Activated naive CD8-positive, alpha-beta T cell treated with anti-CD3 and anti-CD28 coated beads, Interleukin-2, amount 50 U/mL, for 24 hours (primary cell): ENCODE measurements at regions not wholly inside any gene's neighbourhood (a gene's known extent, or its start where the extent isn't known, plus 50 kb on each side); places are given as distances from the start of the nearest gene placed in this dataset.
"Not testable (repeated sequence)": the region's sequence is repeated elsewhere in the genome, so short reads cannot be mapped to it uniquely, and the experiment has no call there.

ENCODE experiments used
- ATAC-seq: fragments of 150-1000 bp; cut with Tn5 transposase; one replicate; pipeline ENCODE4 v1.10.0; 2021
- DNase-seq: peaks from one replicate; pipeline ENCODE4 v3.0.0; 2021
- H3K27ac Mint-ChIP-seq: one replicate; pipeline ENCODE4 v1.8.0; 2021; ENCODE audit warnings: mild to moderate bottlenecking, mixed read lengths
- H3K27me3 Mint-ChIP-seq: one replicate; pipeline ENCODE4 v1.8.0; 2021; ENCODE audit warnings: mixed read lengths
- H3K36me3 Mint-ChIP-seq: one replicate; pipeline ENCODE4 v1.8.0; 2021; ENCODE audit warnings: low read depth, mixed read lengths
- H3K4me1 Mint-ChIP-seq: one replicate; pipeline ENCODE4 v1.8.0; 2021; ENCODE audit warnings: mixed read lengths
- H3K4me3 Mint-ChIP-seq: one replicate; pipeline ENCODE4 v1.8.0; 2021; ENCODE audit warnings: mild to moderate bottlenecking, moderate library complexity, mixed read lengths
- H3K9me3 Mint-ChIP-seq: one replicate; pipeline ENCODE4 v1.8.0; 2021; ENCODE audit warnings: mixed read lengths

DNA sequence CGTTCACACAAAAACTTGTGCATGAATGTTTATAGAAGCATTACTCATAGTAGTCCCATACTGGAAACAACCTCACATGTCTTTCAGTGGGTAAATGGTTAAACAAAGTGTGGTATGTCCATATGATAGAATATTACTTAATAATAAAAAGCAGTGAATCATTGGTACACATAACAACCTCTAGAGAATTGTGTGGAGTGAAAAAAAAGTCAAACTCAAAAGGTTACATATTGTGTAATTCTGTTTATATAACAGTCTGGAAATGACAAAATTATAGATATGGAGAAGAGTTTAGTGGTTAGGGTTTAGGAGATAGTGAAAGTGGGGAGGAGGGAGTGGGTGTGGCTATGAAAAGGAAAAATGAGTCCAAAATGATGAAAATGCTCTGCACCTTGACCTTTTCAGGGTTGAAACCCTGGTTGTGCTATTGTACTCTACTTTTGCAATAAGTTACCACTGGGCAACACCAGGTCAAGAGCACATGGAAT, 243.4 kb upstream of the DDI1 start:
- H3K27me3 Mint-ChIP-seq, result no peaks in the 10 kb centered on the region
- no peak overlapping the region for H3K4me3 Mint-ChIP-seq
- H3K36me3 Mint-ChIP-seq, result no peaks in the 10 kb centered on the region
- ATAC-seq (no peak), DNase-seq (no peak)
- no peaks in the 10 kb centered on the region for H3K4me1 Mint-ChIP-seq
- no peak overlapping the region for H3K27ac Mint-ChIP-seq
- peaks cover 19% of the 10 kb centered on the region for H3K9me3 Mint-ChIP-seq

- no peaks in the 10 kb centered on the region for H3K4me1 Mint-ChIP-seq
- DNase-seq, result no peak
- no peak overlapping the region for H3K4me3 Mint-ChIP-seq
- no peaks in the 10 kb centered on the region for H3K27me3 Mint-ChIP-seq
- H3K27ac Mint-ChIP-seq, result no peak overlapping the region
- no peak for ATAC-seq
- no peaks in the 10 kb centered on the region for H3K36me3 Mint-ChIP-seq
- peaks cover 19% of the 10 kb centered on the region for H3K9me3 Mint-ChIP-seq
Measured at GRCh38 chr11:103794262-103794661, 242.2 kb upstream of the DDI1 start.

GRCh38 chr11:103798026-103798425, 238.4 kb upstream of the DDI1 start:
- Mint-ChIP-seq H3K27me3 (no peaks in the 10 kb centered on the region), H3K4me1 (no peaks in the 10 kb centered on the region), H3K9me3 (no peaks in the 10 kb centered on the region), H3K36me3 (no peaks in the 10 kb centered on the region), H3K4me3 (no peak overlapping the region), H3K27ac (no peak overlapping the region)
- no peak for ATAC-seq
- DNase-seq, result no peak

DNA sequence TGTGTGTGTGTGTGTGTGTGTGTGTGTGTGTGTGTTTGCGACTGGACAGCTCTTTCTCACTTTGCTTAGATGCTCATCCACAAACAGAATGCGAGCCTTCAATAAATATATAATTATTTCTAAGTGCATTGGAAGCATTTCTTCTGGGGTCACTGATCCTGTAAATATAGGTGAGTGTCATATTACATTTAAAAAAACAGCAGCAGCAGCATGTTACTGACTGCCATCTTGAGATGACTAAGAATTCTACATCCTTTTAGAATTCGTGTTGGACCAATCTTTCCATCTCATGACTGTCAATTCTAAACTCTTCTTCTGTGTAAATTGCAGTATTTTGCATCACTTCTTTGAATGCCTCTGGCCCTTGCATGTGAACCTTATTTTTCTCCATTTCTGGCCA, 238.0 kb upstream of the DDI1 start:
- Mint-ChIP-seq H3K36me3 (no peaks in the 10 kb centered on the region), H3K27ac (no peak overlapping the region), H3K4me3 (no peak overlapping the region), H3K27me3 (no peaks in the 10 kb centered on the region), H3K4me1 (no peaks in the 10 kb centered on the region), H3K9me3 (no peaks in the 10 kb centered on the region)
- ATAC-seq (no peak), DNase-seq (no peak)

DNA sequence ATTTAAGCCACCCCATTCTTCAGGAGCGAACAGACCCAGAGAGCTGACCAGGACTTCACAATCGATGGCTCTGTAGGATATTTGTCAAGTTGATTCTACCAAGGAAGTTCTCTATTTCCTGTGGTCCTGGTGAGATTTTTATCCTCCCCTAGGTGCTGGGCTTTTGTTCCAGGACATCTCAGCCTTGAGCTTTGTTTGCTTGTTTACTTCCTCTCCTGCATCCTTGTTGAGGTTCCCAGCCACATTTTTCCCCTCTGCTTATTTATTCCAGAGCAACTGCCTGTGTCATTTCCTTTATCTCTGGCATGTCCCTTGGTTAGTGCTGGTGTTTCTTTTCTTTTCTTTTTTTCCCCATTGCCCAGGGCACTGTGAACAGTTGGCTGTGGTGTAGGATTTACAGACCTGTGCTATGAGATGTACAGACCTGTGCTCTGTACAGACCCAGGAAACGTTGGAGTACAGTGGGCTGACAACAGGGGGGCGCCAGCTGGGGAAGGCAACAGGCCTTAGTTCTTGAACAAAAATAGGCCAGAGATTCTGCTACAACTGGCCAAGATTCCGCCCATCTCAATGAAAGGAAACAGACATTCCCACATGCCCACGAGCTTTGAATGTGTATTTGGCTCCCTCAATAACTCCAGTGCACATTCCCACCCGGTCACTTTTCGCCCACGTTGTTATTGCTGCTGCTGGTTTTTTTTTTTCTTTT, 235.9 kb upstream of the DDI1 start:
- H3K9me3 Mint-ChIP-seq, result no peaks in the 10 kb centered on the region
- ATAC-seq (no peak), DNase-seq (no peak)
- no peak overlapping the region for H3K27ac Mint-ChIP-seq
- no peak overlapping the region for H3K4me3 Mint-ChIP-seq
- H3K36me3 Mint-ChIP-seq, result no peaks in the 10 kb centered on the region
- no peaks in the 10 kb centered on the region for H3K27me3 Mint-ChIP-seq
- no peaks in the 10 kb centered on the region for H3K4me1 Mint-ChIP-seq

GRCh38 chr11:103803062-103803461, 233.4 kb upstream of the DDI1 start:
- DNase-seq (no peak), ATAC-seq (no peak)
- no peaks in the 10 kb centered on the region for H3K4me1 Mint-ChIP-seq
- H3K9me3 Mint-ChIP-seq, result no peaks in the 10 kb centered on the region
- H3K4me3 Mint-ChIP-seq, result no peak overlapping the region
- no peaks in the 10 kb centered on the region for H3K27me3 Mint-ChIP-seq
- no peak overlapping the region for H3K27ac Mint-ChIP-seq
- no peaks in the 10 kb centered on the region for H3K36me3 Mint-ChIP-seq

DNA sequence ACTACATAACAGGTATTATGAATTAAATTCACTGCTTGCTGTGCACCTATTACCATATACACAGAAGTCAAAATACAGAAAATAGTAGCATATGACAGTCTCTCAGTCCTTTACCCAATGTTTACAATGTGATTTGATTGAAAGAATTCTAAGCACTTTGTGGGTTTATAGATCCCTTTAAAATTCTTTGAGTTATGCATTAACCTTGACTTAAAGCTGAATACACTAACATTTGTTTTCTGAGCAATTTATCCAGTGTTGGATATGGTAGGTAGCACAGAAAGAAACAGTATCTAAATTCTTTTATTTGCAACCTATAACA, 230.8 kb upstream of the DDI1 start:
- no peaks in the 10 kb centered on the region for H3K27me3 Mint-ChIP-seq
- ATAC-seq, result no peak

DNA sequence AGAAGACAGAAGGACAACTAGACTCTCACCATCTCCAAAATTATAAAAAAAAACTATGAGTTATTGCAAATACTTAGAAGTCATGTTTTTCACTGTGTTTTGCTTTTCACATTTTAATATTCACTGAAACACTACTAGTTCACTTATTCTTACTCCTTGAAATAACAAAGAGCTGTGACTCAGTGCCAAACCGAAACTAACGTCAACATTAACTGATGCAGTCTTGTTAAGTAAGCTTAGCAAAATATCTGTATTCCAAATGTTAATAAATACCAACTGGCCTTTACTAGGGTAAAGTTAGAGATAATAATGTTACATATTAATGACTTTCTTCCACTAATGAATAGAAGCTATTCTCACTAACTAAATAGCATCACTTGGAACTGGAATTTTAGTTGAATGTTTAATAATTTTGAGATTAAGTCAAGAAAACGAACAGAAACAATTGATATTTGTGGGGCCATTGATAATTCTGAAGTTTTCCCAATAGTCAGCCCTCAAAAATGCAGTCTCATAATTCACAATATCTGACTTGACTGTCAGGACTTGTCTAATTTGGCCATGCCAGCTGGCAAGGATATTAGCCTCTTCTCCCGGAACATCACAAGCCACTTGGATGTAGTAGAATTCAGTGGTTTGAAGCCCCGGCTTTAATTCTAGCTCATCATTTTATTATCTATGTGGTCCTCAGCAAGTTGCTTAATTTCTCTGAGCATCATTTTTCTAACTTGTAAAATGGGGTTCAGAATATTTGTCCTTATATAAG, 230.1 kb upstream of the DDI1 start:
- Mint-ChIP-seq H3K36me3 (no peaks in the 10 kb centered on the region), H3K27ac (no peak overlapping the region)
- no peak for DNase-seq

More for the DNA sequence above, 230.8 kb upstream of the DDI1 start:
- no peak overlapping the region for H3K4me3 Mint-ChIP-seq
- no peak for DNase-seq
- H3K36me3 Mint-ChIP-seq, result no peaks in the 10 kb centered on the region
- H3K4me1 Mint-ChIP-seq, result no peaks in the 10 kb centered on the region
- no peak overlapping the region for H3K27ac Mint-ChIP-seq
- no peaks in the 10 kb centered on the region for H3K9me3 Mint-ChIP-seq

GRCh38 chr11:103807806-103808205, 228.6 kb upstream of the DDI1 start:
- Mint-ChIP-seq H3K36me3 (no peaks in the 10 kb centered on the region), H3K4me3 (no peak overlapping the region), H3K27me3 (no peaks in the 10 kb centered on the region), H3K4me1 (no peaks in the 10 kb centered on the region), H3K9me3 (no peaks in the 10 kb centered on the region), H3K27ac (no peak overlapping the region)
- DNase-seq, result no peak
- no peak for ATAC-seq

More for the DNA sequence above, 230.1 kb upstream of the DDI1 start:
- Mint-ChIP-seq H3K27me3 (no peaks in the 10 kb centered on the region), H3K4me3 (no peak overlapping the region), H3K9me3 (no peaks in the 10 kb centered on the region), H3K4me1 (no peaks in the 10 kb centered on the region)
- ATAC-seq, result no peak

GRCh38 chr11:103808252-103808651, 228.2 kb upstream of the DDI1 start:
- no peak overlapping the region for H3K27ac Mint-ChIP-seq

DNA sequence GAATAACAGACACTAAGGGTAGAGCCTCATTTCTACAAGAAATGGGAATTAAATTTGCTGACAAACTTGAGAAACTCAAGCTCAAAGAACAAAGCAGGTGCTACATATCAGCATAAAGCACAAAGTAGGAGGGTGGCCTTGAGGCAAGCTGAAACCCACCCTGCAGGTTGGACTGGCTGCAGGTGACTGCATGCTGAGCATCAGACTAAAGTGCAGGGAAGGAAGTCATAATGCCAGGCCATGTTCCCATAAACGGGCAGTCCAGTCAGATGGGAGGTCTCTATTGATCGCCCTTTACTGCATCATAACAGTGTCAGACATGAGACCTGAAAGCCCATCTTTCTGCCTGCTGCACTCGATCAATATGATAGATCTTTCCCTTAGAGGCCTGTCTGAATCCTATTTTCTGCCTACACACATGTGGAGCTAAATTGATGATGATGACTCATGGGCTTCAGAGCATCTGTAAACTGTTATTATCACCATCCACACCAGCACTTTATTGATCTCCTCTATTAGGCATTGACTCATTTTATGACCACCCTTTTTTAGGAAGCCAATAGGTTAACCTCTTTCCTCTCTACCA, 224.5 kb upstream of the DDI1 start:
- DNase-seq (no peak), ATAC-seq (no peak)
- H3K36me3 Mint-ChIP-seq, result no peaks in the 10 kb centered on the region
- no peak overlapping the region for H3K27ac Mint-ChIP-seq
- H3K9me3 Mint-ChIP-seq, result no peaks in the 10 kb centered on the region
- no peaks in the 10 kb centered on the region for H3K27me3 Mint-ChIP-seq
- H3K4me1 Mint-ChIP-seq, result no peaks in the 10 kb centered on the region
- H3K4me3 Mint-ChIP-seq, result no peak overlapping the region

More at GRCh38 chr11:103808252-103808651, 228.2 kb upstream of the DDI1 start:
- DNase-seq (no peak), ATAC-seq (no peak)
- Mint-ChIP-seq H3K36me3 (no peaks in the 10 kb centered on the region), H3K9me3 (no peaks in the 10 kb centered on the region), H3K27me3 (no peaks in the 10 kb centered on the region), H3K4me3 (no peak overlapping the region), H3K4me1 (no peaks in the 10 kb centered on the region)

GRCh38 chr11:103812680-103813079, 223.8 kb upstream of the DDI1 start:
- Mint-ChIP-seq H3K27ac (no peak overlapping the region), H3K27me3 (no peaks in the 10 kb centered on the region), H3K4me3 (no peak overlapping the region), H3K9me3 (no peaks in the 10 kb centered on the region), H3K36me3 (no peaks in the 10 kb centered on the region), H3K4me1 (no peaks in the 10 kb centered on the region)
- ATAC-seq, result no peak
- DNase-seq, result no peak

- H3K36me3 Mint-ChIP-seq, H3K9me3 Mint-ChIP-seq, DNase-seq, H3K4me1 Mint-ChIP-seq, H3K27me3 Mint-ChIP-seq, H3K27ac Mint-ChIP-seq, ATAC-seq, H3K4me3 Mint-ChIP-seq: not testable (repeated sequence)
Measured at GRCh38 chr11:103820345-103820744, 216.1 kb upstream of the DDI1 start.

DNA sequence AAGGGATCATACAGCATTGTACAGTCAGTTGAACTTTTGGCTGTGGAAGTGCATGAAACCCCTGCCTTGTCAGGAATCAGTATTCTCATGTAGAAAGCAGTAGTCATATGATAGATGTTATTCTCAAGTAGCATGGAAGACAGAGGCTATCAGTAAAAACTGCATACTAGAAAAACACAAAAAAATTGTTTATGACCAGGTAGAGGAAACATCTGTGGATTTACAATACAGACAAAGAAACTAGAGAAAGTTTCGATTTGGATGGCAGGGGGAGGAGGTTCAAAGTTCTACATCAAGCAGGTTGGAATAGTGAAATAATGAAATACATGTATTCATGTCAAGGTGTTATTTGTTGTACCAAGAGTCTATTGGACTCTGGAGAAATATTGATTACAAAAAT, 212.3 kb upstream of the DDI1 start:
- peaks cover 5% of the 10 kb centered on the region for H3K9me3 Mint-ChIP-seq

GRCh38 chr11:103825469-103825868, 211.0 kb upstream of the DDI1 start:
- Mint-ChIP-seq H3K27me3 (no peaks in the 10 kb centered on the region), H3K36me3 (no peaks in the 10 kb centered on the region)

More for the DNA sequence above, 212.3 kb upstream of the DDI1 start:
- no peaks in the 10 kb centered on the region for H3K27me3 Mint-ChIP-seq
- DNase-seq (no peak), ATAC-seq (no peak)
- H3K27ac Mint-ChIP-seq, result no peak overlapping the region
- H3K36me3 Mint-ChIP-seq, result no peaks in the 10 kb centered on the region
- no peak overlapping the region for H3K4me3 Mint-ChIP-seq
- no peaks in the 10 kb centered on the region for H3K4me1 Mint-ChIP-seq

More at GRCh38 chr11:103825469-103825868, 211.0 kb upstream of the DDI1 start:
- Mint-ChIP-seq H3K4me1 (no peaks in the 10 kb centered on the region), H3K9me3 (peaks cover 10% of the 10 kb centered on the region), H3K27ac (no peak overlapping the region), H3K4me3 (no peak overlapping the region)
- DNase-seq, result no peak
- no peak for ATAC-seq
